ENCODE measurements at regions not wholly inside any gene's neighbourhood (a gene's known extent, or its start where the extent isn't known, plus 50 kb on each side); places are given as distances from the start of the nearest gene placed in this dataset.

- no peak for ATAC-seq
- no peak for TF ChIP-seq HDAC2 (IDR thresholded peaks at IDR 0.05)
- TF ChIP-seq EHMT2 (IDR thresholded peaks at IDR 0.05; ENCODE audit: low read depth) = no peak
- no peak for TF ChIP-seq HES2 (IDR thresholded peaks at IDR 0.05)
- TF ChIP-seq GATA3 (IDR thresholded peaks at IDR 0.05; ENCODE audit: borderline replicate concordance) = no peak
- no peak for TF ChIP-seq POLR2AphosphoS2 (conservative IDR thresholded peaks at IDR 0.05; ENCODE audit: low read length)
- TF ChIP-seq HOXA7 (CRISPR knock-in tag; IDR thresholded peaks at IDR 0.05) = no peak
- no peak for TF ChIP-seq TFCP2L1 (CRISPR knock-in tag; IDR thresholded peaks at IDR 0.05)
- no peak for TF ChIP-seq RCOR1 (IDR thresholded peaks at IDR 0.05; ENCODE audit: low read depth, low read length)
- TF ChIP-seq MAFK (IDR thresholded peaks at IDR 0.05; ENCODE audit: partially characterized antibody) = no peak
- no peak for TF ChIP-seq CBX8 (IDR thresholded peaks at IDR 0.05)
- TF ChIP-seq EHF (CRISPR knock-in tag; IDR thresholded peaks at IDR 0.05) = no peak
- no peak for TF ChIP-seq HMGXB4 (CRISPR knock-in tag; IDR thresholded peaks at IDR 0.05; ENCODE audit: borderline replicate concordance)
- no peak for TF ChIP-seq RFX5 (IDR thresholded peaks at IDR 0.05)
- TF ChIP-seq ZSCAN20 (CRISPR knock-in tag; IDR thresholded peaks at IDR 0.05) = no peak
- TF ChIP-seq MAZ (IDR thresholded peaks at IDR 0.05; ENCODE audit: borderline replicate concordance, low read depth, low read length) = no peak
- WGBS (ENCODE audit: missing lambda C conversion rate) = 60% methylated on average over 2 of the region's 2 CpGs
- Histone ChIP-seq H3K9me3 (no peaks in the 10 kb centered on the region), H3K4me1 (no peaks in the 10 kb centered on the region), H3K27ac (no peak overlapping the region), H3K4me2 (no peak overlapping the region), H3K4me3 (no peak overlapping the region)
- DNase-seq (ENCODE audit: low read depth in 1 of 2, low spot score in 1 of 2) = no peak
- ChIA-PET CTCF (no interaction called here), POLR2A (no interaction called here)
- FAIRE-seq = no peak
Observed at GRCh38 chr4:33080275-33080674, 2360.1 kb downstream of the PCDH7 start.

- H3K27ac ChIP-seq = no peak overlapping the region
- ATAC-seq (no peak), DNase-seq (ENCODE audit: low read depth in 1 of 2, low spot score in 1 of 2) (no peak), FAIRE-seq (no peak)
- TF ChIP-seq TFCP2L1 (CRISPR knock-in tag; IDR thresholded peaks at IDR 0.05) = no peak
- TF ChIP-seq EP300 (IDR thresholded peaks at IDR 0.05) = no peak
- TF ChIP-seq FOSB (CRISPR knock-in tag; IDR thresholded peaks at IDR 0.05) = no peak
- TF ChIP-seq JUN (IDR thresholded peaks at IDR 0.05) = no peak
- no peak for TF ChIP-seq ESRRA (IDR thresholded peaks at IDR 0.05; ENCODE audit: borderline replicate concordance, low read length)
- TF ChIP-seq ZC3H11A (IDR thresholded peaks at IDR 0.05) = no peak
- no peak for TF ChIP-seq FOXS1 (CRISPR knock-in tag; IDR thresholded peaks at IDR 0.05)
- TF ChIP-seq NR3C1 (IDR thresholded peaks at IDR 0.05) = no peak
- TF ChIP-seq ZNF302 (CRISPR knock-in tag; IDR thresholded peaks at IDR 0.05) = no peak
- no peak for TF ChIP-seq FOSL2 (IDR thresholded peaks at IDR 0.05)
- TF ChIP-seq FOSL2 (CRISPR knock-in tag; IDR thresholded peaks at IDR 0.05) = no peak
- TF ChIP-seq GATA3 (IDR thresholded peaks at IDR 0.05; ENCODE audit: borderline replicate concordance) = no peak
- no peak for TF ChIP-seq RCOR1 (IDR thresholded peaks at IDR 0.05; ENCODE audit: low read depth, low read length)
- no peak for TF ChIP-seq ZSCAN20 (CRISPR knock-in tag; IDR thresholded peaks at IDR 0.05)
- TF ChIP-seq BCL3 (IDR thresholded peaks at IDR 0.05) = no peak
- H3K4me1 ChIP-seq = no peaks in the 10 kb centered on the region
- no peak overlapping the region for H3K4me3 ChIP-seq
- H3K4me2 ChIP-seq = no peak overlapping the region
- ChIA-PET CTCF (no interaction called here), POLR2A (no interaction called here)
- WGBS (ENCODE audit: missing lambda C conversion rate) = 15% methylated on average over 2 of the region's 2 CpGs
- no peaks in the 10 kb centered on the region for H3K9me3 ChIP-seq
Observed at GRCh38 chr4:33085709-33086108, 2365.5 kb downstream of the PCDH7 start.
